Renal cortex interstitium (tissue), 11 donors: ENCODE measurements at regions not wholly inside any gene's neighbourhood (a gene's known extent, or its start where the extent isn't known, plus 50 kb on each side); places are given as distances from the start of the nearest gene placed in this dataset.
A peak's percentile ranks its signal among the peaks of the same experiment; 100 is the strongest.
"Not testable (repeated sequence)": the region's sequence is repeated elsewhere in the genome, so short reads cannot be mapped to it uniquely, and the experiment has no call there.

ENCODE experiments used
- DNase-seq, 11 donors: peaks; one replicate each; pipeline ENCODE4 v3.0.0-alpha.2; 2013; ENCODE audit warnings: low read depth in 9 of 11, low spot score in 4 of 11; ENCODE audit errors: extremely low read depth in 1 of 11

DNA sequence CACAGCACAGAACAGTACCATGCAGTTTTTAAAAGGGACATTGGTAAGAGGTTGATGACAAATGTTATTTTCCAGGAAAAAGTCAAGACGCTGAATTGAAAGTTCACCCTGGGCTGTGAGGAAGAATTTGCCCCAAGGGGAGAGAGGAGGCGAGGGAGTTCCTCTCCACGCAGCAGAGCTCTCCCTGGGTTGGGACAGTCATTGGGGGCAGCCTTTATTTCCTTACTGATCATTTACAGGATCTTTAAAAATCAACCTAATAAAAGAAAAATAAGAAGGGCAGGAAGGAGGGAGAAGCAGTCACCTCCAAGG lies 49.9 kb upstream of the WNT7B start:
- no peak for DNase-seq

DNA sequence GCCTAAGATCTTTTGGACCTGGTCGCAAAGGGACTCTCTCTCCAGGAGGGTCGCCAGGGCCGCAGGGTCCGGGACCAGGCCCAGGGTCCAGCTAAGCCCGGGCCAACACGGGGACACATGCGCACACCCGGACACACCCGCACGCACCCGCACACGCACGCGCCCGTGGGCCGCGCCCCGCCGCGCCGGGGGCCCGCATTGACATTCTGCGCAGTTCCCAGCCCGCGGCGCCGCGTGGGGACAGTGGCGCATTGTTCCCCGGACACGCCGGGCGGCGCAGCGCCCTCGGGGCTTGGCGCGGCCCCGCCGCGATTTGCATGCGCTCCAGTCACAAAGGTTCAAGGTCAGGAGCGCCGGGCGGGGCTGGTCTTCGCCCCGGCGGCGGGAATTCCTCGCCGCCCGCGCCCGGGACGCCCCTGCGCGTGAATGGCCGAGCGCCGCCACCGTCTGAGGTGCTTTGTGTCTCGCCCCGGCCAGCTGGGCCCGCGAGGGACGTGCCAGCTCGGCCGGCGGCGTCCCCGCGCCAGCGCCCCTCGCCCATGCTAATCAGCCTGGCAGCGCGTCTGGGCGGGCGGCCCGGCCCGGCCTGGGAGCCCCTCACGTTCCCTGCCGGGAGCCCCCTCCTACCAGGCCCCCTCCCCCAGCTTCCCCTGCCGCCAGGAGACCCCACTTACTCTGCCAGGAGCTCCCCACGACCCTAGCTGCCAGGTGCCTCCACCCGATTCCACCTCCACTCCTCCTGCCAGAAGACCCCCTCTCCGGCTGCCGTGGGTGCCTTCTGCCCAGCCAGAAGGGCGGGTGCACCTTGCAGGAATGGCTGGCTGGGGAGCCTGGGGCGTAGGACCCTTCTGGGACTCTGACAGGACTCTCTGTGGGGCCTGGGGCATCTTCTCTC lies 50.5 kb upstream of the WNT7B start:
- DNase-seq = no peak

DNA sequence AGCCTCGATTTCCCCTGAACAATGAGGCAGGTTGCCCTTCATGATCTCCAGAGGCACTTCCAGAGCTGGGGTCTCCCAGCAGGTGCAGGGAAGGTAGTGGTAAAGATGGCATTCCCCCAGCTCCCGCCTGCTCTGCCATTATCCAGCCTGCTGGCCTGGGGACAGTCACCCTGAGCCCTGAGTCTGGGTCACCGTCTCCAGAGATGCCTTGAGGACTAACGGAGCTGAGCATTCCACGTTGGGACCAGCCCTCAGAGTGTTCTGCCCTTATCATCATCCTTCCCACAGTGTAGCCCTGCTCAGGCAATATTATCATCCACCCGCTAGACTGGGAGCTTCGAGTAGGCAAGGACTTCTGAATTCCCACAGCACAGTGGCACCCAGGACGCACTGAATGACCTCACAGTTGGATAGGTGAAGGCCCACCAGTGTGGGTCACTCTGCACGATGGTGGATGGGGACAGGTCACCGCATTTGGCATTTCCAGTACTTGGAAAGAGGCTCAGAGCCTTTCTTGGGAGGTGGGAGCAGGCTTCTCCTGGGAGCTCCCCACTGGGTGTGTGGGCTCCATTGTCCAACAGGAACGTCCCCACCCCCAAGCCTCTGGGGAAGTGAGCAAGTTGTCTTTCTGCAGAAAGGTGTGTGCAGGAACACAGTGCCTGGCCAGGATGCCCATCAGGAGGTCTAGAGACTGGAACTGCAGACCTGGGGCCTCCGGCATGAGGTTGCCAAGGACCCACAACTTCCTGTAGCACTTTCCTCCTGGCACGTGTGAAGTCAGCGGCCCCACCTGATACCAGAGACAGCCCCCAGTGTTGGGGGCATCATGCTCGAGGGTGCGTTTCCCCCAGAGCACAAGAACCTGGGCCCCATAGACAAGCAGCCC lies 51.4 kb upstream of the WNT7B start:
- no peak for DNase-seq

DNA sequence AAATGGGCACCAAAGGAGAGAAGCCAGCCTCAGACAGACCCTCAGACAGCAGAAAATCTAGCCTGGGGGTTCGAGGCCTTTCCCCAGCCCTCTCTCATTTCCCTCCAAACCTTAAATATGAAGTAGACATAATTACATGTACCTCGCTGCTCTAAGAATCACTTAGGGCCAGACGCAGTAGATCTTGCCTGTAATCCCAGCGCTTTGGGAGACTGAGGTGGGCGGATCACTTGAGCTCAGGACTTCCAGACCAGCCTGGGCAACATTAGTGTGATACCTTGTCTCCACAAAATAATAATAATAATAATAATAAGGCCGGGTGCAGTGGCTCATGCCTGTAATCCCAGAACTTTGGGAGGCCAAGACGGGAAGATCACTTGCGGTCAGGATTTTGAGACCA lies 52.1 kb upstream of the WNT7B start:
- no peak for DNase-seq

DNA sequence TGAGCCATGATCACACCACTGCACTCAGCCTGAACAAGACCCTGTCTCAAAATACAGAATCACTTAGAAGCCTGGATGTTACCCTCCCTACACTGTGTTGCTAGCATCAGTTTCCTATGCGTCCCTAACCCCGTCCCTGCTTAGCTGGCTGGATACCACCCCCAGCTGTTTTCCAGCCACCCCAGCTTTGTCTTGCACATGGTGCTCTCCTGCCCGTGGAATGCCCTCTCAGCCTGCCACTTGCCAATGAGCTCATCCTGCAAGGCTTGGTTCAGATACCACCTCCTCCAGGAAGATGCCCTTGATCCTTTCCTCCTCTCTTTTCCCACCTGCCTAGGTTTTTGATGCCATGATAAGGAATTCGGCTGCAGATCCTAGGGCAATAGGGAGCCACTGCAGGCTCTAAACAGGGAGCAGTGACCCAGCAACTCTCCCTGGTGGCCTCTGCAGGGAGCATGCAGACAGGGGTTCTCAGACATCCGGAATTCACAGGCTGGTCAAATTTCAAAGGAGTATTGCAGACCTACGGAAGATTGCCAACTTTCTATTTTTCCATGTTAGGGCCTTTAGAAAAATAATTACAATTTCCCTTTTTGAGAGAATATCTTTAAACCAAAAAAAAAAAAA lies 52.7 kb upstream of the WNT7B start:
- DNase-seq = no peak

DNA sequence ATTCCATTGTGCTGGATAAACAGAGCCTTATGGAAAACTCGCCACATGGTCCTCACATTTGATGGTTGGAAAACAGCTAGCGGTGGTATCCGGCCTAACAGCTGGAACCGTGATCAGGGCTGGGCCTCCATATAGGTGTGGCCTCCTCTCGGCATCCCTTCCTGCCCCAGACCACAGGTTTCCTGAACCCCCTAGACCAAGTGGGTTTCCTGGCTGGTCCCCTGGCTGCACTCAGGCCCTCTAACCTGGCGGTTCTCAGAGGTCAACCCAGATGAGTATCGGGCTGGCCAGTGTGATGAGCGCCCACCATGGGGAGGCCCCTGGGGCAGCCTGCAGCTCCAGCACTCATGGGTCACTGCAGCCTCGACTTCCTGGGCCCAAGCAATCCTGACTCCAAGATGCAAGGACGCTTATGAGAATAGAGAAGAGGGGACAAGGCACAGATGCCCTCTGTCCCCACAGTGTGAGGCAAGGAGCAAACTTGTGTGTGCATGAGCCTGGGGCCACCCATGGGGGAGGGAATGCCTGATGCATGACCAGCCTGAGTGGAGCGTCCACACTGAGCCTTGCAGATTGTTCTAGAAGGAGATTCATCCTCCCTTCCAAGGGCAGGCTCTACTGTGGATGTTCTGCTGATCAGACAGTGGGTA lies 53.4 kb upstream of the WNT7B start:
- DNase-seq = no peak

DNA sequence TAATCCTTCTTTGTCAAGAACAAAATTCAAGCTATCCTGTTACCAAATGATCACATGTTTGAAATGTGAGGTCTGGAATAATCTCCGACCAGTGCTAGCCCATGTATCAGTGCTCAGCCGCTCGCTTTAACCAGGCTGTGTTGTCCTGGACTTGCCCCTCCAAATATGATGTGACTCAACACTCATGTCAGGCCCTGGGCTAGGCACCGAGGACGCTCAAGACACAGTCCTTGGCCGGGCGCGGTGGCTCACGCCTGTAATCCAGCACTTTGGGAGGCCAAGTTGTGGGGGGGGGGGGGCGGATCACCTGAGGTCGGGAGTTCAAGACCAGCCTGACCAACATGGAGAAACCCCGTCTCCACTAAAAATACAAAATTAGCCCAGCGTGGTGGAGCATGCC lies 54.1 kb upstream of the WNT7B start:
- DNase-seq = no peak

DNA sequence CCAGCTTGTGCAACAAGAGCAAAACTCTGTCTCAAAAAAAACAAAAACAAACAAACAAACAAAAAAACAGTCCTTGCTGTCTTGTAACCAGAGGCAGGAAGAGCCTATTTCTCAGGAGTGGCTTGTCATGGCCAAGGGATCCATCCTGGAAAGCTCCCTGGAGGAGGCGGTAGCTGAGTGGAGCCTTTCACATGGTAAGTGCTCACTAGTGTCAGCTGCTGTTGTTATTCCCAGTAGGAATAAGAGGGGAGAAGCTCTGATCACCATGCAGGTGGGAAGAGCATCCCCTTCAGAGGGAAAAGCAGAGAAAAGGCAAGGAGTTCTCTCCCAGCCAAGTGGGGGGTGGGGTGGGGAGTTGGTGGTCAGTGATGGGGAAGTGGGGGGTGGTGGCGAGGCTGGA lies 54.6 kb upstream of the WNT7B start:
- DNase-seq = no peak

DNA sequence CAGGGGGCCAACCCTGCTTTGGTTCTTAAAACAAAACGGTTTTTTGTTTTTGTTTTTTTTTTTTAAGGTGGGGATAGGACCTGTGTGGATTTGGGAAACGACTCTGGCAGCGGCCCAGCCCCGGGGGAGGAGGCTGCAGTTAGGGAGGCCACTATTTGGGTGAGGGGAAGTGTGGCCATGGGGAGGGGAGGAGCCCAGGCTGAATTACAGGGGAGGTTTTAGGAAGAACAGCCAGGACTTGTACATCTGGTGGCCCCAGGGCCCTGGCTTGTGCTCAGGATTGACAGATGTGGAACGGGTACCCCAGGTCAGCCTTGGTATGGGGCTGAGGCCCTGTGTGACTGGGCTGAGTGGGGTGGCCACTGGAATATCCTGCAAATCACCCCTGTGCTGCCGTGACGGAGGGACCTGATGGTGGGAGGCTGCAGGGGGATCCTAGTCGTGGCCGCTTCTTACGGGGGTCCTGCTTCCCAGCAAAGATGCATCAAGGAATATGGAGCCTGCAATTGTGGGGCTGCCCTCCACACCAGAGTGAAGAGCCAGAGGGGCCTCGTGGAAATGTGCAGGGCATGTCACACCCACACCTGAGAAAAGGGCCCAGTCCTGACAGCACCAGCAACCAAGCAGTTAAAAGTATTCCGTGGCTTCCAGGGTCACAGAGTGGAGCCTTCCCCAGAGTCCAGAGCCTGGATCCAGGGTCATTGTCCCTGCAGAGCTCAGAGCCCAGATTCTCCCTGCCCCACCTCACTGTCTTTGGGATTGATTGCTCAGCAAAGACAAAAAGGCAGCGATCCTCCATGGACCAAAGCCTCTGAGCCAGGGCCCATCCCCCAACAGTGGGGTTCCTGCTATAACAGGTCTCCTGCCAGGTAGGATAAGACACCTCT lies 55.2 kb upstream of the WNT7B start:
- no peak for DNase-seq

DNA sequence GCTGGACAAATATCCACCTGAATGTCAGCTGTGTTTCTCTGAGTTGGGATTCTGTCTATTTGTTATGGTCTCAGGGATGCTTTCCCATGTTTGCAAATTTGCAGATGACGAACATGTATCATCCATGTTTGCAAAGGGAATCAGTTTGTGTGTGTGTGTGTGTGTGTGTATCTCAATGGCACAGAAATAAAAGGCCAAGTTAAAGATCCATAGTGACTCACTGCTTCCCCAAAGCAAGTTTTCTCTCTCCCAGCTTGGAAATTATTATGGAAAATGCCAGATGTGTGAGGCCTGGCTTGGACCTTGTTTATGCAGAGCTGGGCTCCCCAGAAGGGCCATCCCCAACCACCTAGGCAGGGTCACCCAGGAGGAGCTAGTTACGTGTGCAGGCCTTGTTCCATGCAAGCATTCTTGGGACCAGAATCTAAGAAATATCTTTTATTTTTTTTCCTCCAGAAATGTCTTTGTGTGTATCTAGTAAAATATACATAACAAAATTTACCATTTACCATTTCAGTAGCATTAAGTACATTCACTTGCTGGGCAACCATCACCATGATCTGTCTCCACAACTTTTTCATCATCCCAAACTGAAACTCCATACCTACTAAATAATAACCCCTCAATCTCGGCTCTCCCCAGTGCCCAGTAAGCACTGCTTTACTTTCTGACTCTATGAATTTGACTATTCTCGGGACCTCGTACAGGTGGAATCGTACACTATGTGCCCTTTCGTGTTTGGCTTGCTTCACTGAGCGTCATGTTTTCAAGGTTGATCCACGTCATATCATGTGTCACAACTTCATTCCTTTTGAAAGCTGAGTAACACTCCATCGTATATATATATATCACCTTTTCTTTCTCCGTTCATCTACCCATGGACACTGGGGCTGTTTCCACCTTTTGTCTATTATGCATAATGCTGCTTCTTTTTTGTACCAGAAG lies 56.6 kb upstream of the WNT7B start:
- no peak for DNase-seq

DNA sequence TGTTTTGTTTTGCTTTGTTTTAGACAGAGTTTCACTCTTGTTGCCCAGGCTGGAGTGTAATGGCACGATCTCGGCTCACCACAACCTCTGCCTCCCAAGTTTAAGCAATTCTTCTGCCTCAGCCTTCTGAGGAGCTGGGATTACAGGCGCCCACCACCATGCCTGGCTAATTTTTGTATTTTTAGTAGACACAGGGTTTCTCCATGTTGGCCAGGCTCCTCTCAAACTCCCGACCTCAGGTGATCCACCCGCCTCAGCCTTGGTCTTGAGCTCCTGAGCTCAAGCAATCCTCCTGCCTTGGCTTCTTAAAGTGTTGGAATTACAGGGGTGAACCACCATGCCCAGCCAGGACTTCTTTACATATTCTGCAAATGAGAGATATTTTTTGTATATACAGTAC lies 57.5 kb upstream of the WNT7B start:
- not testable (repeated sequence) for DNase-seq

DNA sequence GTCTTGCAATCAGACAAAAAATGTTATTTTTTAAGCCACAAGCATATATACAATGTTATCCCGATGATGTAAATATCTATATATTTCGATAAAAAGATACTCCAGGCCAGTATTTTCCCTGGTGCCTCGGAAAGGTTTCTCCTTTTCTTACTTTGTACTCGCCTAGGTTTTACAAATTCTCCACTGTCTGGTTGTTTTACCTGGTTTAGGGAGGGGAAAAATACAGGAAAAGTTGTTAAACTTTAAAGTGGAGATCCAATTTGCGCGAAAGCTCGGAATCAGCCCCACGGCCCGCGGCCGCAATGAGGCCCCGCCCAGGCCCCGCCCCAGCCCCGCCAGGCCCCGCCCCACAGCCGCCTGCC lies 58.4 kb upstream of the WNT7B start:
- DNase-seq = no peak

DNA sequence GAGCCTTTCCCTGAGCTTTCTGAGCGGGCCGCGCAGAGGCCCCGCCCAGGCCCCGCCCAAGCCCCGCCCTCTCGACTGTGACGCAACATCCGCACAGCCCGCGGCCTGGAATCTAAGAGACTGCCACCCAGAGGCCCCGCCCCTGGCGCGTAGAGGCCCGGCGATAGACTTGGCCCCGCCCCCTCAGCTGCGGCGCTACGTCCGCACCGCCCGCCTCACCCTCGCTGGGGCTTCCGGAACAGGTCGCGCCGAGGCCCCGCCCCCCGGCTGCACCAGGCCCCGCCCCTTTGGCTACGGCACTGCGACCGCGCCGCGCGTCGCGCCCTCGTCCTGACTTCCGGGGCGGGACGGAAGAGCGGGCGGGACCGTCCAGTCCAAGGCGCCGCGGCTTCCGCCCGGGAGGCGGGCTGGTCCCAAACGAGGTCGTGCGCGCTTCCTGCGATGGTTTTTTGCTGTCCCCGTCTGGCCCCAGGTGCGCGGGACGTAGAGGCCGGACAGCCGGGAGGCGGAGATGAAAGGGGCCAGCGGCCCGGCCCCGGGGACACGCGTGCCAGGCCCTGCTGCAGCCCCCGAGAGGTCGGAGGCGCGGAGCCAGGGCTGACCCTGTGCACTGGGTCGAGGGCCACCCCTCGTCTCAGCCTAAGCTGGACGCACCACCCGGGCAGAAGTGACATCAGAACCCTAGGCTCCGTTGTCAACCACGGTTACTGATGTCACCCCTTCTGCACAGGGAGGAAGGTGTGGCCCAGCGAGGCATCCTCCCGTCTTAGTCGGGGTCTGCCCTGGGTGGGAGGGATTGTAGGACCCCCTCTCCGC lies 59.0 kb upstream of the WNT7B start:
- DNase-seq = peak; percentile 91 to 100 (median 98)

DNA sequence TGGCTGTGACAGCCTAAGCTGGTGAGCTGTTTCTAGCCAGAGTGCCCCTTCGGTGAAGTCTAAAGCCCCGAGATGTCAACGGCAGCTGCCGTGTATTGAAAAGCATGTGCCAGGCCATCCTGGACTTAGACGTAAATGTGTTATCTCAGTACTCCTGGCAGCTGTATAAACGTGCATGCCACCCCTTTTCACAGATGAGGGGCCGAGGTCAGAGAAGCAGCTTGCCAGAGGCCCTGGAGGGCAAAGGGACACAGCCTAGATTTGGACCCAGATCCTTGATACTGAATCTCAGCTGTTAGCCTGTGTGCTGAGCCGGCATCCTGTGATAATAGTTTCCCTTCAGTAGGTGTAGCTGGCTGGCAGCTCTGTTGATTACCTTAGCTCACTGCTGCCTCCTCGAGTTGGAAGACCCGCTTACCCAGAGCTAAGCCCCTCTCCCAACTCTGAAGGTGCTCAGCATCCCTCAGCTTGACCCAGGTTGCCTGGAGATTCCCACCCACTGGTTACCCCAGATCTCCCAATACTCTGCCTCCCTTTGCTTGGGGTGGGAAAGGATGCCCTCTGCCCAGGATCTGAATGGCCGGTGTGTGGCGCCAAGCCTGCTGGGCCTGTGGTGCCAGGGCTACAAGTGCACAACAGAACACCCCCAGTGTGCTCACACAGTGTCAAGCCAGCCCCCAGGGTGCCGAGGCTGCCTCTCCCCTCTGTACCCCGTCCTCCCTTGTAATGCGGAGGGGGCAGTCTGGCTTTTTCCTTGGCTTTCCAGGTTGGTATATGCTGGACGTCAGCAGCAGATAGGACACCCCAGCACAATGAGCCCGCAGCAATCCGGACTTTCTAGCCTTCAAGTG lies 59.8 kb upstream of the WNT7B start:
- no peak for DNase-seq

DNA sequence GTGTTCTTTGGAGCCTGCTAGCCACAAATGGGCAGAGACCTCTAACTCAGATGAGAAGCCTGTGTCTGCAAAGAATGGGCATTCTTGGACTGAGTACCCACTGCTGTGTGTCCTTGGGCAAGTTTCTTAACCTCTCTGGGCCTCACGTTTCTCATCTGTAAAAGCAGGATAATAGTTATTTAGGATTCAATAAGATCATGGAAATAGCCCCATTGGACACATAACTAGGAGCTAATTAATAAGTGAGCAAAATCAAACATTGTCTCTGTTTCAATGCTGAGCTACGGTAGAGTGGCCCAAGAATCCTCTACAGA lies 61.2 kb upstream of the WNT7B start:
- no peak for DNase-seq
